Transverse colon (tissue), 4 donors: ENCODE measurements at regions not wholly inside any gene's neighbourhood (a gene's known extent, or its start where the extent isn't known, plus 50 kb on each side); places are given as distances from the start of the nearest gene placed in this dataset.

Source experiments
- EP300 ChIP-seq: sonication (generic); formaldehyde crosslinking; IDR thresholded peaks from one replicate; pipeline ENCODE4 v1.6.1; 2017; ENCODE audit warnings: antibody characterized with exemption, low read depth
- POLR2A ChIP-seq: fragments of 450-650 bp; IDR thresholded peaks from one replicate; pipeline ENCODE4 v1.6.1; 2016; ENCODE audit warnings: antibody characterized with exemption, mild to moderate bottlenecking, moderate library complexity
- POLR2AphosphoS5 ChIP-seq, 3 donors: sonication (generic); formaldehyde crosslinking; IDR thresholded peaks; one replicate each; pipeline ENCODE4 v1.6.1; 2016; ENCODE audit warnings: antibody characterized with exemption in 3 of 3
- TF ChIP-seq, protein P1 (sequence below), 5 experiments: fragments of 200-600 bp in 3 of 5; fragments of 450-650 bp in 2 of 5; sonication (generic) in 3 of 5; IDR thresholded peaks; 1 replicate in 2 of 5; 2 replicates in 3 of 5; pipeline ENCODE4 v1.5.1; 2016 to 2017; ENCODE audit warnings: antibody characterized with exemption in 5 of 5, inconsistent platforms in 3 of 5, mild to moderate bottlenecking in 2 of 5, moderate library complexity in 1 of 5

DNA sequence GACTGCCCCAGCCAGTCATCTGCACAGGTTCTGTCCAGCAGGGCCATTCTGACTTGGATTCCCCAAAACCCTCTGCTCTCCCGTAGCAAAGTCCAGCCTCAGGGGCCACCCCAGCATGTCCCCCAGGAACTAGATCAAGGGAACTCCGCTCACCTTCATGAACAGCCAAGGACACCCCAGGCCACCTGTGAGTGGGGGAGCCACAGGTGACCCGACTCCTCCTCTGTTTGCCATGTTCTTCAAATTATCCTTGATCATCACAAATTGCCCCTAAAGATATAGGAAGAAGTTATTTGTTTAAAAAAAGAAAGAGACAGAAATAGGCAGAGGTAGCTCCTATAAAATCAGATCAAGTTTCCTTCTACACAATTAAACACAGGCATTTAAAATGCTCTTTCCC lies 475.0 kb downstream of the MATN1 start:
- TF ChIP-seq, protein P1, sequence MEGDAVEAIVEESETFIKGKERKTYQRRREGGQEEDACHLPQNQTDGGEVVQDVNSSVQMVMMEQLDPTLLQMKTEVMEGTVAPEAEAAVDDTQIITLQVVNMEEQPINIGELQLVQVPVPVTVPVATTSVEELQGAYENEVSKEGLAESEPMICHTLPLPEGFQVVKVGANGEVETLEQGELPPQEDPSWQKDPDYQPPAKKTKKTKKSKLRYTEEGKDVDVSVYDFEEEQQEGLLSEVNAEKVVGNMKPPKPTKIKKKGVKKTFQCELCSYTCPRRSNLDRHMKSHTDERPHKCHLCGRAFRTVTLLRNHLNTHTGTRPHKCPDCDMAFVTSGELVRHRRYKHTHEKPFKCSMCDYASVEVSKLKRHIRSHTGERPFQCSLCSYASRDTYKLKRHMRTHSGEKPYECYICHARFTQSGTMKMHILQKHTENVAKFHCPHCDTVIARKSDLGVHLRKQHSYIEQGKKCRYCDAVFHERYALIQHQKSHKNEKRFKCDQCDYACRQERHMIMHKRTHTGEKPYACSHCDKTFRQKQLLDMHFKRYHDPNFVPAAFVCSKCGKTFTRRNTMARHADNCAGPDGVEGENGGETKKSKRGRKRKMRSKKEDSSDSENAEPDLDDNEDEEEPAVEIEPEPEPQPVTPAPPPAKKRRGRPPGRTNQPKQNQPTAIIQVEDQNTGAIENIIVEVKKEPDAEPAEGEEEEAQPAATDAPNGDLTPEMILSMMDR (IDR thresholded peaks at IDR 0.05), result no peak
- TF ChIP-seq POLR2A (no peak), EP300 (no peak), POLR2AphosphoS5 (IDR thresholded peaks at IDR 0.05) (no peak)
